Superior temporal gyrus (tissue), 1 donor: ENCODE measurements at regions not wholly inside any gene's neighbourhood (a gene's known extent, or its start where the extent isn't known, plus 50 kb on each side); places are given as distances from the start of the nearest gene placed in this dataset.

ENCODE experiments used
- DNase-seq: peaks from one replicate; pipeline ENCODE4 v3.0.0-alpha.2; 2016; ENCODE audit errors: extremely low spot score

DNA sequence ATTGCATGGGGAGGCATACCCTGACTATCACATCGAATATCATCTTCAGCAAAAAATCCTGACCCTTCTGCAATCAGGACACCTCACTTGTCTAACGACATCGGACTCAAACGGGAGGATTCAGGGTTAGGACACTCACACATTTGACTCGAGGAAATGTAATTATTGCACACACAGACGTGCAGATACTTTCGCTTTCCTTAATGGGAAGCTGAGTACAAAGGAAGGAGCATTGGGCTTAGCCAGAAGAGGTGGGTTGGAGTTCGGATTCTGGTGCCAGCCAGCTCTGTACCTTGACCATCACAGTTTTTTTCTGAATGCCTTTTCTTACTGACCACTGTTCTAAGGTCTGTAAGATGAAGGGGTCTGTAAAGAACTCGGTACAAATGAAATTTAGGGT, 260.4 kb downstream of the GALC start:
- no peak for DNase-seq

- DNase-seq, result no peak
Observed at GRCh38 chr14:87725318-87725717, 267.7 kb downstream of the GALC start.

DNA sequence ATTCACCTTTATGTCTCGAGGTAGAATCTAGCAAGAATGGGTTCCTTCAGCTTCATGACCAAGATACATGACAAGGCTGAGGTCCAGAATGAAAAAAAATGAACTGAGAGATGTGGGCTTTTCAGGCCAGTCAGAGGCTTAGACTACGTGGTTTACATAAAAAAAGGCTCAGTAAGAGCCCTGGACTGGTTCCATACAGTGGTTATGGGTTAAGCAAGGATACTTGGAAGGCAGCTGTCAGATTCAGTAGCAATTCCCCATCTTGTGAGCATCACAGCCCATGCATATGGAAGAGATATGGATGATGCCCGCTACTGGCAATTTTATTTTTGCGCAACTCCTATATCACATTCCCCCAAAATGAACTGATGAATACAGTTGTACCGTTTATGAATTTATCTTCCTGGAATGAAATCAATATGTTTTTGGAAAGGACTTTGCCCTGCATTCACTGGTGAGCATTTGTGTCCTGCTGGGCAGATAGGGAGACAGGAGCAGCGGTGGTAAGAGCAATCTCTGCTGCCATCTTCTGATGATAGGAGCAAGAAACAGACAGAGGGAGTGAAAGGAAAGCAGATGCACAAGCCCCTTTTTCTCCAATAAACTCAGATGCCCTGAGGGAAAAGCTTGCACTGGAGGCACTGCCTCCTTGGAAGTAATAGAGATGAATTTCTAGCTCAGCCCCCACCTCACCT, 280.4 kb downstream of the GALC start:
- peak; percentile 34 for DNase-seq

GRCh38 chr14:87705439-87705896, 287.5 kb downstream of the GALC start:
- peak; percentile 40 for DNase-seq

GRCh38 chr14:87698481-87698880, 294.5 kb downstream of the GALC start:
- no peak for DNase-seq

- no peak for DNase-seq
Observed at GRCh38 chr14:87696485-87696884, 296.5 kb downstream of the GALC start.

GRCh38 chr14:87691042-87691881, 301.7 kb downstream of the GALC start:
- DNase-seq, result no peak

- DNase-seq, result no peak
Observed at GRCh38 chr14:87690076-87690613, 302.8 kb downstream of the GALC start.

GRCh38 chr14:87688524-87688923, 304.5 kb downstream of the GALC start:
- no peak for DNase-seq

DNA sequence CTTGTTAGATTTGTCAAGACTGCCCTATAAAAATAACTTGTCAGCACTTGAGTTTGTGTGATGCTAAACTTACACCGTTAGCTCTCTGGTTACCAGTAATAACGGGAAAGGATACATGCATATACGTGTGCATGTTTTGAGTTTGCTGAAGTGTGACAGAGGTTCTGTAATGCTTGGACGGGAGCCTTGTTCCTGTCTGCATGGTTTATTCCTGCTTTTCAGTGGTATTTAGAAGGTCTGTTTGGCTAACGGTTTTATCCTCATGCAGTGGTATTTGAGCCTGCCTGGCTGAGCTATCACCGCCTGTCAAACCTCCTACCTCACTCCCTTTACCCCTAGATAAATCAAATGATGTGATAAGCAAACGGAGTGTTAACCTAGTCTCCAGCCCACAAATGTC, 305.6 kb downstream of the GALC start:
- DNase-seq, result no peak

- DNase-seq, result no peak
Observed at GRCh38 chr14:87686746-87687145, 306.2 kb downstream of the GALC start.

GRCh38 chr14:87679866-87680265, 313.1 kb downstream of the GALC start:
- no peak for DNase-seq

- DNase-seq, result no peak
Observed at GRCh38 chr14:87678624-87679023, 314.4 kb downstream of the GALC start.

- DNase-seq, result no peak
Observed at GRCh38 chr14:87676814-87677437, 316.1 kb downstream of the GALC start.

DNA sequence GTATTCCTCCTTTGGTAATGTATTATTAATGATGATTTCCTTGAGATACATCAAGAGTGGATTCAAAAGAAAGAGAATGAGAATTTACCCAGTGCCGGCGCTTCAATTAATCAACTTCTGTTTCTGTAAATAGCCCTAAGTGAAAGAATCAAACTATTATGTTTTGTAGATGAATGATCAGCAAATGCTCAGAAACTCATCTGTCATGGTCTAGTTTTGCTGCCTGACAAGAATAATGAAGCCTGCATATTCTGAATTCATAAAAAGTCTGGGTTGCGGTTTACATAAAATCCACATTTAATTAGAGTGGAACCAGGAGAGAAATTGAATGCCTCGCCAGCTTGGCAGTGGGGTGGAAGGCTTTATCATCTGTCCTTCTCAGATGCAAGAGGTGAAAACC, 325.3 kb downstream of the GALC start:
- DNase-seq, result no peak

- peak; percentile 58 for DNase-seq
Observed at GRCh38 chr14:87656315-87656714, 336.7 kb downstream of the GALC start.

- no peak for DNase-seq
Observed at GRCh38 chr14:87652278-87652677, 340.7 kb downstream of the GALC start.

- no peak for DNase-seq
Observed at GRCh38 chr14:87644689-87645088, 348.3 kb downstream of the GALC start.

GRCh38 chr14:87643005-87643404, 350.0 kb downstream of the GALC start:
- DNase-seq, result peak; percentile 68

GRCh38 chr14:87640553-87640952, 352.4 kb downstream of the GALC start:
- no peak for DNase-seq

GRCh38 chr14:87638196-87638595, 354.8 kb downstream of the GALC start:
- no peak for DNase-seq

DNA sequence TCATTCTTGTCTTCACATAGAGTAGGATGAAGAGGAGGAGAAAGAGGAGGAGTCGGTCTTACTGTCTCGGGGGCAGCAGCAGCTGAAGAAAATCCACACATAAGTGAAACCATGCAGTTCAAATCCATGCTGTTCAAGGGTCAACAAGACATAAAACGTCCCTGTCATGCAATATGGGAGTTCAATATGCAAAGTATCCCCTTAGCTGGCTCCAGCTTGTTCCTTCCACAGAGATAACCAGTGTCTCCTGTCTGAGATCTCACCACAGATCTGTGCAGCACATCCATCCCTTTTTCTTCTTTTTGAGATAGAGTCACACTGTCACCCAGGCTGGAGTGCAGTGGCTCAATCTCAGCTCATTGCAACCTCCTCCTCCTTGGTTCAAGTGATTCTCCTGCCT, 357.5 kb downstream of the GALC start:
- DNase-seq, result no peak
